H1 (cell line): ENCODE measurements at regions not wholly inside any gene's neighbourhood (a gene's known extent, or its start where the extent isn't known, plus 50 kb on each side); places are given as distances from the start of the nearest gene placed in this dataset.

Source experiments
- CTCF ChIA-PET: fragments of 300-600 bp; sonication (Branson Sonifier 250); formaldehyde crosslinking; loops from one replicate; lab custom pipeline; 2021; ENCODE audit not compliant: partially characterized antibody; lab: Charles Lee
- POLR2A ChIA-PET: fragments of 300-600 bp; sonication (Branson Sonifier 250); formaldehyde crosslinking; loops from one replicate; lab custom pipeline; 2021; ENCODE audit warnings: inconsistent platforms; ENCODE audit not compliant: partially characterized antibody; lab: Charles Lee
- DNase-seq, 2 experiments: peaks; one replicate each; pipeline versions ENCODE4 v3.0.0 to v3.0.0-alpha.2; 2010 to 2022; ENCODE audit warnings: low spot score in 2 of 2, low read depth in 1 of 2, mixed read lengths in 1 of 2
- FAIRE-seq: peaks from 2 replicates; lab custom pipeline; 2011; peaks lifted over from hg19 to GRCh38; lab: Jason Lieb, UNC
- H2AFZ ChIP-seq: 2 replicates; pipeline ENCODE4 v1.8.1; 2012; ENCODE audit warnings: low read length, inconsistent platforms
- H2AK5ac ChIP-seq: 2 replicates; pipeline ENCODE4 v1.6.1; 2013; ENCODE audit warnings: low read depth, low read length
- H2BK120ac ChIP-seq: replicated peaks from 2 replicates; pipeline ENCODE3; 2013; ENCODE audit warnings: low read depth, low read length, inconsistent platforms
- H2BK12ac ChIP-seq: 2 replicates; pipeline ENCODE4 v1.6.1; 2013; ENCODE audit warnings: low read depth, low read length
- H2BK15ac ChIP-seq: 2 replicates; pipeline ENCODE4 v1.6.1; 2013; ENCODE audit warnings: low read length
- H2BK20ac ChIP-seq: 2 replicates; pipeline ENCODE4 v1.6.1; 2013; ENCODE audit warnings: low read length
- H2BK5ac ChIP-seq: 2 replicates; pipeline ENCODE4 v1.6.1; 2013; ENCODE audit warnings: low read depth, low read length
- H3K14ac ChIP-seq: 2 replicates; pipeline ENCODE4 v1.6.1; 2013; ENCODE audit warnings: inconsistent platforms; ENCODE audit not compliant: insufficient read length
- H3K18ac ChIP-seq: 2 replicates; pipeline ENCODE4 v1.6.1; 2013; ENCODE audit warnings: low read length; ENCODE audit errors: extremely low read depth
- H3K23ac ChIP-seq: 2 replicates; pipeline ENCODE4 v1.6.1; 2013; ENCODE audit warnings: inconsistent platforms; ENCODE audit not compliant: insufficient read length
- H3K23me2 ChIP-seq: 2 replicates; pipeline ENCODE4 v1.6.1; 2013; ENCODE audit warnings: low read depth, low read length
- H3K27ac ChIP-seq: 2 replicates; pipeline ENCODE4 v1.6.1; 2011; ENCODE audit warnings: low read depth, low read length, inconsistent platforms
- H3K27me3 ChIP-seq, 4 experiments: replicated peaks in 1 of 4; 1 replicate in 1 of 4; 2 replicates in 3 of 4; pipeline versions ENCODE4 v1.6.1 to v1.8.1; 2011 to 2013; ENCODE audit warnings: low read length in 3 of 4, mild to moderate bottlenecking in 3 of 4, inconsistent platforms in 2 of 4, mixed read lengths in 2 of 4, moderate library complexity in 1 of 4; ENCODE audit not compliant: control insufficient read depth in 3 of 4, insufficient read depth in 3 of 4; ENCODE audit errors: extremely low read depth in 1 of 4
- H3K36me3 ChIP-seq, 4 experiments: 2 replicates each; pipeline versions ENCODE4 v1.6.1 to v1.8.1; 2011 to 2013; ENCODE audit warnings: mild to moderate bottlenecking in 4 of 4, low read length in 3 of 4, moderate library complexity in 2 of 4, control low read depth in 1 of 4, inconsistent platforms in 1 of 4; ENCODE audit not compliant: insufficient read depth in 4 of 4, control insufficient read depth in 2 of 4
- H3K4ac ChIP-seq: replicated peaks from 2 replicates; pipeline ENCODE3; 2013; ENCODE audit warnings: low read length, low read depth, mixed read lengths, inconsistent platforms; ENCODE audit not compliant: insufficient read length
- H3K4me1 ChIP-seq, 4 experiments: replicated peaks in 1 of 4; 1 replicate in 1 of 4; 2 replicates in 3 of 4; pipeline versions ENCODE4 v1.6.1 to v1.8.1; 2011 to 2013; ENCODE audit warnings: low read length in 3 of 4, inconsistent platforms in 2 of 4, mixed read lengths in 1 of 4; ENCODE audit not compliant: insufficient read depth in 4 of 4, control insufficient read depth in 3 of 4
- H3K4me2 ChIP-seq, 2 experiments: 2 replicates each; pipeline versions ENCODE4 v1.6.1 to v1.8.1; 2011 to 2013; ENCODE audit warnings: low read depth in 2 of 2, low read length in 2 of 2, control low read depth in 1 of 2, inconsistent platforms in 1 of 2, mild to moderate bottlenecking in 1 of 2; ENCODE audit not compliant: insufficient read depth in 1 of 2
- H3K4me3 ChIP-seq, 4 experiments: fragments of 200-600, 300-600 bp in 1 of 4; sonication (generic), shearing (Covaris generic), sonication (Bioruptor Twin) in 1 of 4; 2 replicates each; pipeline versions ENCODE4 v1.5.1 to v1.8.1; 2011 to 2016; ENCODE audit warnings: low read length in 4 of 4, low read depth in 3 of 4, control low read depth in 2 of 4, inconsistent platforms in 2 of 4, mild to moderate bottlenecking in 2 of 4, mixed read lengths in 1 of 4, moderate library complexity in 1 of 4; ENCODE audit not compliant: insufficient read depth in 2 of 4; ENCODE audit errors: extremely low read depth in 1 of 4
- H3K56ac ChIP-seq: replicated peaks from 2 replicates; pipeline ENCODE3; 2013; ENCODE audit warnings: low read depth, mild to moderate bottlenecking, mixed read lengths, low read length, inconsistent platforms; ENCODE audit not compliant: insufficient read length
- H3K79me1 ChIP-seq: 2 replicates; pipeline ENCODE4 v1.6.1; 2013; ENCODE audit warnings: low read depth, low read length, control low read depth
- H3K79me2 ChIP-seq, 2 experiments: 2 replicates each; pipeline versions ENCODE4 v1.6.1 to v1.8.1; 2012 to 2013; ENCODE audit warnings: low read length in 2 of 2, mild to moderate bottlenecking in 2 of 2, inconsistent platforms in 1 of 2; ENCODE audit not compliant: insufficient read depth in 2 of 2, control insufficient read depth in 1 of 2
- H3K9ac ChIP-seq, 4 experiments: replicated peaks in 1 of 4; 1 replicate in 1 of 4; 2 replicates in 3 of 4; pipeline versions ENCODE4 v1.6.1 to v1.8.1; 2011 to 2013; ENCODE audit warnings: low read depth in 3 of 4, low read length in 3 of 4, control low read depth in 2 of 4, mild to moderate bottlenecking in 2 of 4, moderate library complexity in 2 of 4, inconsistent platforms in 1 of 4; ENCODE audit errors: extremely low read depth in 1 of 4
- H3K9me3 ChIP-seq, 2 experiments: 2 replicates each; pipeline versions ENCODE4 v1.6.1 to v1.8.1; 2012 to 2013; ENCODE audit warnings: mild to moderate bottlenecking in 2 of 2, moderate library complexity in 2 of 2, control low read depth in 1 of 2, inconsistent platforms in 1 of 2, low read depth in 1 of 2, low read length in 1 of 2, mixed read lengths in 1 of 2; ENCODE audit not compliant: insufficient read depth in 2 of 2
- H4K20me1 ChIP-seq, 2 experiments: replicated peaks in 1 of 2; 2 replicates each; pipeline versions ENCODE3 to v1.8.1; 2011 to 2013; ENCODE audit warnings: inconsistent platforms in 2 of 2, low read length in 2 of 2, mild to moderate bottlenecking in 1 of 2; ENCODE audit not compliant: insufficient read depth in 2 of 2, control insufficient read depth in 1 of 2
- H4K5ac ChIP-seq: 2 replicates; pipeline ENCODE4 v1.6.1; 2013; ENCODE audit warnings: low read length, low read depth, mixed read lengths, inconsistent platforms; ENCODE audit not compliant: insufficient read length
- H4K8ac ChIP-seq: 2 replicates; pipeline ENCODE4 v1.8.0; 2013; ENCODE audit warnings: mild to moderate bottlenecking, moderate library complexity, low read length, inconsistent platforms; ENCODE audit not compliant: insufficient read depth; ENCODE audit errors: extremely low read depth
- H4K91ac ChIP-seq: replicated peaks from 2 replicates; pipeline ENCODE3; 2013; ENCODE audit warnings: low read length, mixed read lengths, inconsistent platforms; ENCODE audit not compliant: insufficient read length
- CHD2 ChIP-seq: IDR thresholded peaks from 2 replicates; pipeline ENCODE4 v1.6.1; 2012; ENCODE audit warnings: low read length, improper control_type of control experiment
- EP300 ChIP-seq, 2 experiments: IDR thresholded peaks; 1 replicate in 1 of 2; 2 replicates in 1 of 2; pipeline ENCODE4 v1.6.1; 2011 to 2012; ENCODE audit warnings: low read depth in 2 of 2, low read length in 2 of 2, mild to moderate bottlenecking in 2 of 2, borderline replicate concordance in 1 of 2, inconsistent platforms in 1 of 2, moderate library complexity in 1 of 2
- JUN ChIP-seq: IDR thresholded peaks from 2 replicates; pipeline ENCODE4 v1.6.1; 2011; ENCODE audit warnings: low read depth, mild to moderate bottlenecking, improper control_type of control experiment, low read length
- POLR2A ChIP-seq, 2 experiments: IDR thresholded peaks; 1 replicate in 1 of 2; 2 replicates in 1 of 2; pipeline ENCODE4 v1.6.1; 2011; ENCODE audit warnings: low read depth in 2 of 2, low read length in 2 of 2, mild to moderate bottlenecking in 2 of 2; ENCODE audit errors: control extremely low read depth in 1 of 2
- SIN3A ChIP-seq, 2 experiments: IDR thresholded peaks in 1 of 2; conservative IDR thresholded peaks in 1 of 2; 2 replicates each; pipeline ENCODE4 v1.6.1; 2011 to 2012; ENCODE audit warnings: low read length in 2 of 2, improper control_type of control experiment in 1 of 2, low read depth in 1 of 2, mild to moderate bottlenecking in 1 of 2
- TAF1 ChIP-seq: IDR thresholded peaks from 2 replicates; pipeline ENCODE4 v1.6.1; 2011; ENCODE audit warnings: mild to moderate bottlenecking, low read depth, low read length
- WGBS, 2 experiments: shearing (Covaris generic) in 1 of 2; methylation state at CpG; one replicate each; pipeline versions ENCODE4 v1.1.6 to v1.1.7; 2013 to 2015; ENCODE audit warnings: low lambda C conversion rate in 2 of 2, mixed read lengths in 2 of 2, inconsistent platforms in 1 of 2, low coverage in 1 of 2, missing lambda C conversion rate in 1 of 2; ENCODE audit not compliant: insufficient replicate concordance in 2 of 2, insufficient coverage in 1 of 2, insufficient read length in 1 of 2; ENCODE audit errors: extremely low coverage in 1 of 2, missing lambda C conversion rate in 1 of 2; 5-methylcytosine and 5-hydroxymethylcytosine counted together

GRCh38 chr1:116836099-116836498 is 73.6 kb upstream of the PTGFRN start:
- H2BK120ac ChIP-seq = no peak overlapping the region
- no peaks in the 10 kb centered on the region for H4K20me1 ChIP-seq
- no peaks in the 10 kb centered on the region for H3K79me1 ChIP-seq
- no peaks in the 10 kb centered on the region for H3K79me2 ChIP-seq
- H3K27ac ChIP-seq = no peak overlapping the region
- H4K91ac ChIP-seq = no peak overlapping the region
- H2BK15ac ChIP-seq = no peak overlapping the region
- no peak overlapping the region for H3K4ac ChIP-seq
- no peak overlapping the region for H3K9ac ChIP-seq
- H3K9me3 ChIP-seq = peaks cover 0 to 2% of the 10 kb centered on the region in 2 experiments; a peak in 2 of 4 replicates
- POLR2A ChIA-PET = interaction anchor here (0.9 to 1.5 kb wide), 4 partner anchors 9 to 73 kb away, joined by 3 to 4 read pairs (median 4); no protein-coding TSS in a partner anchor
- no peak overlapping the region for H2BK12ac ChIP-seq
- H3K56ac ChIP-seq = no peak overlapping the region
- no peak overlapping the region; the same call in 1 of the 2 replicates for H3K18ac ChIP-seq
- no peak for FAIRE-seq
- peak overlapping the region in 1 of 2 experiments; percentile 8; a peak in 2 of 4 replicates for H3K4me2 ChIP-seq
- CTCF ChIA-PET = interaction anchor here (0.9 to 1.9 kb wide), 6 partner anchors 9 to 113 kb away, joined by 3 to 9 read pairs (median 4); no protein-coding TSS in a partner anchor
- no peak for DNase-seq
- no peak overlapping the region for H2BK20ac ChIP-seq
- H3K4me1 ChIP-seq = peaks cover 3 to 30% (median 11%) of the 10 kb centered on the region in 4 experiments
- no peak overlapping the region for H3K4me3 ChIP-seq
- no peak overlapping the region for H2BK5ac ChIP-seq
- no peak overlapping the region for H3K23ac ChIP-seq
- no peaks in the 10 kb centered on the region for H3K36me3 ChIP-seq
- H2AFZ ChIP-seq = no peak overlapping the region
- H2AK5ac ChIP-seq = no peak overlapping the region
- no peak overlapping the region for H4K5ac ChIP-seq
- no peak overlapping the region for H3K14ac ChIP-seq
- WGBS, 2 experiments = 100% methylated on average over 1 of the region's 1 CpG; no CpG with 5 or more reads in 1 of the 2 experiments
- no peaks in the 10 kb centered on the region for H3K27me3 ChIP-seq
- H3K23me2 ChIP-seq = no peaks in the 10 kb centered on the region
- no peak overlapping the region for H4K8ac ChIP-seq
- TF ChIP-seq POLR2A (IDR thresholded peaks at IDR 0.05; ENCODE audit: control extremely low read depth in 1 of 2, low read depth in 2 of 2, low read length in 2 of 2) (no peak), EP300 (IDR thresholded peaks at IDR 0.05; ENCODE audit: borderline replicate concordance in 1 of 2, low read depth in 2 of 2, low read length in 2 of 2) (no peak), TAF1 (no peak), CHD2 (no peak), JUN (no peak), SIN3A (conservative IDR thresholded peaks at IDR 0.05 in 1 of 2, IDR thresholded peaks at IDR 0.05 in 1 of 2; ENCODE audit: low read depth in 1 of 2, low read length in 2 of 2) (no peak)
